Natural killer cell (primary cell): ENCODE measurements at regions not wholly inside any gene's neighbourhood (a gene's known extent, or its start where the extent isn't known, plus 50 kb on each side); places are given as distances from the start of the nearest gene placed in this dataset.

Experiments used
- ATAC-seq, 3 donors: fragments of 150-1000 bp in 2 of 3; fragments of 200-7000 bp in 1 of 3; cut with Tn5 transposase; 1 replicate in 1 of 3; 2 replicates in 2 of 3; pipeline ENCODE4 v1.10.0; 2021; ENCODE audit warnings: mild to moderate bottlenecking in 2 of 3, moderate library complexity in 2 of 3
- DNase-seq, 2 donors: peaks; one replicate each; pipeline versions ENCODE4 v3.0.0 to v3.0.0-alpha.2; 2013 to 2021; ENCODE audit warnings: mixed read lengths in 1 of 2
- H3K27ac ChIP-seq: one replicate; pipeline ENCODE4 v1.5.1; 2013; ENCODE audit warnings: mild to moderate bottlenecking, low read length
- H3K27me3 ChIP-seq: one replicate; pipeline ENCODE4 v1.6.1; 2013; ENCODE audit warnings: low read length; ENCODE audit not compliant: control insufficient read depth, insufficient read depth
- H3K36me3 ChIP-seq: one replicate; pipeline ENCODE4 v1.6.1; 2013; ENCODE audit warnings: low read length; ENCODE audit not compliant: control insufficient read depth, insufficient read depth
- H3K4me1 ChIP-seq: one replicate; pipeline ENCODE4 v1.6.1; 2013; ENCODE audit warnings: low read length; ENCODE audit not compliant: control insufficient read depth, insufficient read depth
- H3K4me3 ChIP-seq: one replicate; pipeline ENCODE4 v1.5.1; 2013; ENCODE audit warnings: low read length
- H3K9me3 ChIP-seq: one replicate; pipeline ENCODE4 v1.6.1; 2013; ENCODE audit warnings: low read length; ENCODE audit not compliant: control insufficient read depth, insufficient read depth
- H3K27ac Mint-ChIP-seq, 2 donors: one replicate each; pipeline ENCODE4 v1.8.0; 2022; ENCODE audit warnings: mild to moderate bottlenecking in 2 of 2, mixed read lengths in 2 of 2, moderate library complexity in 1 of 2
- H3K27me3 Mint-ChIP-seq, 2 donors: one replicate each; pipeline ENCODE4 v1.8.0; 2022; ENCODE audit warnings: low read depth in 2 of 2, mixed read lengths in 2 of 2
- H3K36me3 Mint-ChIP-seq: one replicate; pipeline ENCODE4 v1.8.0; 2022; ENCODE audit warnings: mixed read lengths
- H3K4me1 Mint-ChIP-seq, 2 donors: one replicate each; pipeline ENCODE4 v1.8.0; 2022; ENCODE audit warnings: mixed read lengths in 2 of 2
- H3K4me3 Mint-ChIP-seq: one replicate; pipeline ENCODE4 v1.8.0; 2022; ENCODE audit warnings: mild to moderate bottlenecking, moderate library complexity, mixed read lengths
- H3K9me3 Mint-ChIP-seq, 2 donors: one replicate each; pipeline ENCODE4 v1.8.0; 2022; ENCODE audit warnings: mixed read lengths in 2 of 2
- CTCF ChIP-seq: fragments of 200-600 bp; IDR thresholded peaks from one replicate; pipeline ENCODE4 v1.8.0; 2022; ENCODE audit warnings: antibody characterized with exemption
- WGBS: methylation state at CpG from one replicate; pipeline ENCODE4 v1.1.7; 2013; ENCODE audit warnings: missing lambda C conversion rate; ENCODE audit not compliant: insufficient coverage; 5-methylcytosine and 5-hydroxymethylcytosine counted together
- intact Hi-C: fragments of 100-400 bp; cut with micrococcal nuclease; formaldehyde crosslinking; loops from one replicate; pipeline ENCODE4 v1.14.2; 2022

GRCh38 chr12:90166012-90166411 is 457.4 kb upstream of the ATP2B1 start:
- Histone ChIP-seq H3K9me3 (no peaks in the 10 kb centered on the region), H3K4me3 (no peak overlapping the region), H3K27me3 (no peaks in the 10 kb centered on the region), H3K4me1 (no peaks in the 10 kb centered on the region), H3K27ac (no peak overlapping the region), H3K36me3 (no peaks in the 10 kb centered on the region)
- no peak for ATAC-seq
- Mint-ChIP-seq H3K4me1 (no peaks in the 10 kb centered on the region), H3K27ac (no peak overlapping the region), H3K36me3 (no peaks in the 10 kb centered on the region), H3K9me3 (peaks cover 0 to 3% of the 10 kb centered on the region in 2 donors), H3K27me3 (no peaks in the 10 kb centered on the region), H3K4me3 (no peak overlapping the region)
- intact Hi-C loops = no loop called here
- DNase-seq = no peak
- no CpG with 5 or more reads among the region's 1 CpG for WGBS
- TF ChIP-seq CTCF = no peak

GRCh38 chr12:90163975-90164374 is 455.3 kb upstream of the ATP2B1 start:
- DNase-seq (peak in 1 of 2 donors; percentile 14), ATAC-seq (no peak)
- Histone ChIP-seq H3K27ac (no peak overlapping the region), H3K4me1 (no peaks in the 10 kb centered on the region), H3K27me3 (no peaks in the 10 kb centered on the region), H3K4me3 (no peak overlapping the region), H3K9me3 (no peaks in the 10 kb centered on the region), H3K36me3 (no peaks in the 10 kb centered on the region)
- Mint-ChIP-seq H3K27me3 (peaks cover 3 to 6% of the 10 kb centered on the region in 2 donors), H3K4me1 (no peaks in the 10 kb centered on the region), H3K9me3 (no peaks in the 10 kb centered on the region), H3K27ac (no peak overlapping the region), H3K36me3 (no peaks in the 10 kb centered on the region), H3K4me3 (no peak overlapping the region)
- intact Hi-C loops = loop anchor here (1.0 kb wide), 1 partner anchor 621 kb away; no protein-coding TSS in a partner anchor
- WGBS = 80% methylated on average over 3 of the region's 3 CpGs
- TF ChIP-seq CTCF = no peak

GRCh38 chr12:90153827-90154226 is 445.2 kb upstream of the ATP2B1 start:
- H3K27ac ChIP-seq = no peak overlapping the region
- H3K4me3 ChIP-seq = no peak overlapping the region
- H3K4me3 Mint-ChIP-seq = no peak overlapping the region
- peaks cover 0 to 5% of the 10 kb centered on the region in 2 donors for H3K4me1 Mint-ChIP-seq
- 90% methylated on average over 5 of the region's 5 CpGs for WGBS
- no peak for ATAC-seq
- no peaks in the 10 kb centered on the region for H3K27me3 Mint-ChIP-seq
- no peaks in the 10 kb centered on the region for H3K9me3 Mint-ChIP-seq
- no peaks in the 10 kb centered on the region for H3K36me3 ChIP-seq
- no peaks in the 10 kb centered on the region for H3K27me3 ChIP-seq
- peaks cover 6% of the 10 kb centered on the region for H3K4me1 ChIP-seq
- no peaks in the 10 kb centered on the region for H3K9me3 ChIP-seq
- H3K27ac Mint-ChIP-seq = no peak overlapping the region
- TF ChIP-seq CTCF = no peak
- H3K36me3 Mint-ChIP-seq = no peaks in the 10 kb centered on the region
- intact Hi-C loops = no loop called here
- DNase-seq = no peak

- WGBS = 31% methylated on average over 10 of the region's 10 CpGs
- Mint-ChIP-seq H3K36me3 (no peaks in the 10 kb centered on the region), H3K9me3 (no peaks in the 10 kb centered on the region), H3K27ac (no peak overlapping the region), H3K4me3 (no peak overlapping the region), H3K4me1 (peaks cover 0 to 5% of the 10 kb centered on the region in 2 donors), H3K27me3 (no peaks in the 10 kb centered on the region)
- intact Hi-C loops = no loop called here
- no peak for TF ChIP-seq CTCF
- Histone ChIP-seq H3K9me3 (no peaks in the 10 kb centered on the region), H3K27me3 (no peaks in the 10 kb centered on the region), H3K4me3 (no peak overlapping the region), H3K4me1 (peaks cover 6% of the 10 kb centered on the region), H3K36me3 (no peaks in the 10 kb centered on the region), H3K27ac (no peak overlapping the region)
- DNase-seq (no peak), ATAC-seq (no peak)
Observed at GRCh38 chr12:90152897-90153624, 444.4 kb upstream of the ATP2B1 start.
